ENCODE measurements at regions not wholly inside any gene's neighbourhood (a gene's known extent, or its start where the extent isn't known, plus 50 kb on each side); places are given as distances from the start of the nearest gene placed in this dataset.

GRCh38 chr15:93235269-93235668 is 146.3 kb upstream of the RGMA start:
- no peak for DNase-seq (ENCODE audit: low read depth in 1 of 2, low spot score in 1 of 2)
- TF ChIP-seq GABPA (IDR thresholded peaks at IDR 0.05; ENCODE audit: low read depth) (no peak), CTCF (IDR thresholded peaks at IDR 0.05; ENCODE audit: insufficient read depth, low read length) (no peak), POLR2AphosphoS5 (IDR thresholded peaks at IDR 0.05; ENCODE audit: low read depth) (no peak), SPI1 (IDR thresholded peaks at IDR 0.05; ENCODE audit: borderline replicate concordance, low read depth) (no peak), REST (IDR thresholded peaks at IDR 0.05; ENCODE audit: insufficient replicate concordance, low read depth) (no peak)
- H3K4me3 ChIP-seq (replicated peaks; ENCODE audit: insufficient read depth, low read length), result no peak overlapping the region
- no peak overlapping the region for H3K27ac ChIP-seq (replicated peaks)
- H3K27me3 ChIP-seq (ENCODE audit: insufficient read depth, poor library complexity, severe bottlenecking), result no peaks in the 10 kb centered on the region

GRCh38 chr15:93233710-93234109 is 144.7 kb upstream of the RGMA start:
- Histone ChIP-seq H3K27me3 (ENCODE audit: insufficient read depth, poor library complexity, severe bottlenecking) (no peaks in the 10 kb centered on the region), H3K27ac (replicated peaks) (no peak overlapping the region), H3K4me3 (replicated peaks; ENCODE audit: insufficient read depth, low read length) (no peak overlapping the region)
- TF ChIP-seq CTCF (IDR thresholded peaks at IDR 0.05; ENCODE audit: insufficient read depth, low read length) (no peak), POLR2AphosphoS5 (IDR thresholded peaks at IDR 0.05; ENCODE audit: low read depth) (no peak), GABPA (IDR thresholded peaks at IDR 0.05; ENCODE audit: low read depth) (no peak), REST (IDR thresholded peaks at IDR 0.05; ENCODE audit: insufficient replicate concordance, low read depth) (no peak), SPI1 (IDR thresholded peaks at IDR 0.05; ENCODE audit: borderline replicate concordance, low read depth) (no peak)
- no peak for DNase-seq (ENCODE audit: low read depth in 1 of 2, low spot score in 1 of 2)

- H3K27me3 ChIP-seq (ENCODE audit: insufficient read depth, poor library complexity, severe bottlenecking), result no peaks in the 10 kb centered on the region
- H3K4me3 ChIP-seq (replicated peaks; ENCODE audit: insufficient read depth, low read length), result no peak overlapping the region
- no peak overlapping the region for H3K27ac ChIP-seq (replicated peaks)
- DNase-seq (ENCODE audit: low read depth in 1 of 2, low spot score in 1 of 2), result no peak
- no peak for TF ChIP-seq SPI1 (IDR thresholded peaks at IDR 0.05; ENCODE audit: borderline replicate concordance, low read depth)
- no peak for TF ChIP-seq REST (IDR thresholded peaks at IDR 0.05; ENCODE audit: insufficient replicate concordance, low read depth)
- TF ChIP-seq POLR2AphosphoS5 (IDR thresholded peaks at IDR 0.05; ENCODE audit: low read depth), result no peak
Observed at GRCh38 chr15:93232845-93233244, 143.8 kb upstream of the RGMA start.

- H3K27ac ChIP-seq (replicated peaks), result no peak overlapping the region
- no peak for DNase-seq (ENCODE audit: low read depth in 1 of 2, low spot score in 1 of 2)
- no peak overlapping the region for H3K4me3 ChIP-seq (replicated peaks; ENCODE audit: insufficient read depth, low read length)
- no peaks in the 10 kb centered on the region for H3K27me3 ChIP-seq (ENCODE audit: insufficient read depth, poor library complexity, severe bottlenecking)
- TF ChIP-seq GABPA (IDR thresholded peaks at IDR 0.05; ENCODE audit: low read depth), result no peak
- no peak for TF ChIP-seq CTCF (IDR thresholded peaks at IDR 0.05; ENCODE audit: insufficient read depth, low read length)
- TF ChIP-seq REST (IDR thresholded peaks at IDR 0.05; ENCODE audit: insufficient replicate concordance, low read depth), result no peak
- no peak for TF ChIP-seq POLR2AphosphoS5 (IDR thresholded peaks at IDR 0.05; ENCODE audit: low read depth)
- TF ChIP-seq SPI1 (IDR thresholded peaks at IDR 0.05; ENCODE audit: borderline replicate concordance, low read depth), result no peak
Observed at GRCh38 chr15:93231994-93232393, 143.0 kb upstream of the RGMA start.

All from HL-60 (cell line).